CD14-positive monocyte (primary cell): ENCODE measurements at regions not wholly inside any gene's neighbourhood (a gene's known extent, or its start where the extent isn't known, plus 50 kb on each side); places are given as distances from the start of the nearest gene placed in this dataset.

Experiments used
- DNase-seq, 3 donors: peaks; one replicate each; pipeline ENCODE4 v3.0.0-alpha.2; 2011 to 2022
- H2AFZ ChIP-seq: 2 replicates; pipeline ENCODE4 v1.6.0; 2012; ENCODE audit warnings: mild to moderate bottlenecking, low read depth, low read length, inconsistent platforms; ENCODE audit not compliant: insufficient read depth, poor library complexity, severe bottlenecking
- H3K27ac ChIP-seq, 2 donors: 1 replicate in 1 of 2; 2 replicates in 1 of 2; pipeline ENCODE4 v1.5.1; 2012 to 2013; ENCODE audit warnings: low read length in 2 of 2, control low read depth in 1 of 2, inconsistent platforms in 1 of 2, low read depth in 1 of 2, mild to moderate bottlenecking in 1 of 2
- H3K27me3 ChIP-seq, 2 donors: one replicate each; pipeline versions ENCODE4 v1.6.0 to v1.6.1; 2011 to 2013; ENCODE audit warnings: low read length in 2 of 2; ENCODE audit not compliant: control insufficient read depth in 2 of 2, insufficient read depth in 2 of 2
- H3K36me3 ChIP-seq, 2 donors: replicated peaks in 1 of 2; 1 replicate in 1 of 2; 2 replicates in 1 of 2; pipeline versions ENCODE4 v1.5.1 to v1.6.1; 2012 to 2013; ENCODE audit warnings: low read length in 2 of 2, control low read depth in 1 of 2, inconsistent platforms in 1 of 2, mild to moderate bottlenecking in 1 of 2; ENCODE audit not compliant: insufficient read depth in 2 of 2, control insufficient read depth in 1 of 2
- H3K4me1 ChIP-seq, 2 donors: 1 replicate in 1 of 2; 2 replicates in 1 of 2; pipeline versions ENCODE4 v1.5.1 to v1.6.1; 2012 to 2013; ENCODE audit warnings: low read length in 2 of 2, control low read depth in 1 of 2, inconsistent platforms in 1 of 2, mild to moderate bottlenecking in 1 of 2, moderate library complexity in 1 of 2; ENCODE audit not compliant: insufficient read depth in 2 of 2, control insufficient read depth in 1 of 2
- H3K4me2 ChIP-seq: replicated peaks from 2 replicates; pipeline ENCODE3; 2012; ENCODE audit warnings: low read length, moderate library complexity, mild to moderate bottlenecking; ENCODE audit not compliant: poor library complexity, severe bottlenecking; ENCODE audit errors: extremely low read depth
- H3K4me3 ChIP-seq, 3 experiments: fragments of 200-600 bp in 1 of 3; sonication (generic) in 1 of 3; replicated peaks in 1 of 3; 1 replicate in 2 of 3; 2 replicates in 1 of 3; pipeline ENCODE4 v1.5.1; 2011 to 2013; ENCODE audit warnings: low read length in 3 of 3, mild to moderate bottlenecking in 3 of 3, control low read depth in 2 of 3, low read depth in 2 of 3, inconsistent platforms in 1 of 3, moderate library complexity in 1 of 3
- H3K79me2 ChIP-seq: 2 replicates; pipeline ENCODE4 v1.6.0; 2012; ENCODE audit warnings: mild to moderate bottlenecking, control low read depth, inconsistent platforms, low read length, moderate library complexity; ENCODE audit not compliant: insufficient read depth
- H3K9ac ChIP-seq: 2 replicates; pipeline ENCODE4 v1.6.0; 2017; ENCODE audit warnings: low read length, mild to moderate bottlenecking; ENCODE audit not compliant: insufficient read depth, poor library complexity, severe bottlenecking
- H3K9me3 ChIP-seq, 2 donors: replicated peaks in 1 of 2; 1 replicate in 1 of 2; 2 replicates in 1 of 2; pipeline versions ENCODE4 v1.5.1 to v1.6.1; 2012 to 2013; ENCODE audit warnings: low read length in 2 of 2, control low read depth in 1 of 2; ENCODE audit not compliant: control insufficient read depth in 1 of 2, insufficient read depth in 1 of 2
- H4K20me1 ChIP-seq: 2 replicates; pipeline ENCODE4 v1.6.0; 2012; ENCODE audit warnings: mild to moderate bottlenecking, low read length, control low read depth, moderate library complexity; ENCODE audit not compliant: insufficient read depth
- H3K27ac Mint-ChIP-seq, 7 donors: one replicate each; pipeline ENCODE4 v1.8.0; 2020; ENCODE audit warnings: mild to moderate bottlenecking in 7 of 7, mixed read lengths in 7 of 7, moderate library complexity in 6 of 7, inconsistent platforms in 2 of 7
- H3K27me3 Mint-ChIP-seq, 3 donors: one replicate each; pipeline ENCODE4 v1.8.0; 2021 to 2022; ENCODE audit warnings: low read depth in 3 of 3, mild to moderate bottlenecking in 3 of 3, mixed read lengths in 3 of 3, moderate library complexity in 3 of 3, inconsistent platforms in 1 of 3
- H3K36me3 Mint-ChIP-seq, 2 donors: one replicate each; pipeline ENCODE4 v1.8.0; 2020; ENCODE audit warnings: mixed read lengths in 2 of 2, inconsistent platforms in 1 of 2, mild to moderate bottlenecking in 1 of 2
- H3K4me1 Mint-ChIP-seq: one replicate; pipeline ENCODE4 v1.8.0; 2020; ENCODE audit warnings: mild to moderate bottlenecking, mixed read lengths
- H3K4me3 Mint-ChIP-seq, 2 donors: one replicate each; pipeline ENCODE4 v1.8.0; 2020; ENCODE audit warnings: mild to moderate bottlenecking in 2 of 2, mixed read lengths in 2 of 2, moderate library complexity in 1 of 2
- H3K9me3 Mint-ChIP-seq, 7 donors: one replicate each; pipeline ENCODE4 v1.8.0; 2020 to 2022; ENCODE audit warnings: mixed read lengths in 7 of 7, mild to moderate bottlenecking in 6 of 7, moderate library complexity in 6 of 7, inconsistent platforms in 2 of 7
- CTCF ChIP-seq: fragments of 200-600 bp; IDR thresholded peaks from one replicate; pipeline ENCODE4 v1.8.0; 2022; ENCODE audit warnings: antibody characterized with exemption, mild to moderate bottlenecking
- WGBS: methylation state at CpG from one replicate; pipeline ENCODE4 v1.1.5; 2013; ENCODE audit warnings: missing lambda C conversion rate; ENCODE audit not compliant: insufficient coverage; 5-methylcytosine and 5-hydroxymethylcytosine counted together
- intact Hi-C, 2 donors: fragments of 100-400 bp; cut with micrococcal nuclease; formaldehyde crosslinking; loops; one replicate each; pipeline versions ENCODE4 v1.15.0 to v1.15.1; 2023

- no peak overlapping the region for H3K27ac Mint-ChIP-seq
- Histone ChIP-seq H3K27ac (no peak overlapping the region), H3K27me3 (no peaks in the 10 kb centered on the region), H3K9me3 (peaks cover 4 to 6% of the 10 kb centered on the region in 2 donors), H3K36me3 (no peaks in the 10 kb centered on the region), H3K4me1 (no peaks in the 10 kb centered on the region), H4K20me1 (no peaks in the 10 kb centered on the region), H3K79me2 (no peaks in the 10 kb centered on the region), H3K4me2 (no peak overlapping the region), H3K9ac (no peak overlapping the region), H2AFZ (no peak overlapping the region), H3K4me3 (no peak overlapping the region)
- TF ChIP-seq CTCF, result no peak
- intact Hi-C loops, result no loop called here
- H3K4me1 Mint-ChIP-seq, result no peaks in the 10 kb centered on the region
- peaks cover 0 to 9% (median 2%) of the 10 kb centered on the region in 7 donors for H3K9me3 Mint-ChIP-seq
- no peaks in the 10 kb centered on the region for H3K27me3 Mint-ChIP-seq
- no CpG with 5 or more reads among the region's 1 CpG for WGBS
- DNase-seq, result no peak
- no peak overlapping the region for H3K4me3 Mint-ChIP-seq
- no peaks in the 10 kb centered on the region for H3K36me3 Mint-ChIP-seq
Observed at GRCh38 chr5:23235246-23235645, 272.2 kb upstream of the PRDM9 start.

GRCh38 chr5:23234197-23234596, 273.2 kb upstream of the PRDM9 start:
- Histone ChIP-seq H3K27ac (no peak overlapping the region), H3K4me1 (no peaks in the 10 kb centered on the region), H3K4me2 (no peak overlapping the region), H3K4me3 (no peak overlapping the region), H3K9ac (no peak overlapping the region), H2AFZ (no peak overlapping the region), H3K36me3 (no peaks in the 10 kb centered on the region), H3K9me3 (peaks cover 4 to 6% of the 10 kb centered on the region in 2 donors), H3K79me2 (no peaks in the 10 kb centered on the region), H4K20me1 (no peaks in the 10 kb centered on the region), H3K27me3 (no peaks in the 10 kb centered on the region)
- no peaks in the 10 kb centered on the region for H3K36me3 Mint-ChIP-seq
- WGBS, result 82% methylated on average over 3 of the region's 4 CpGs
- DNase-seq, result no peak
- H3K27me3 Mint-ChIP-seq, result no peaks in the 10 kb centered on the region
- no peaks in the 10 kb centered on the region for H3K4me1 Mint-ChIP-seq
- no peak overlapping the region for H3K4me3 Mint-ChIP-seq
- no peak overlapping the region for H3K27ac Mint-ChIP-seq
- intact Hi-C loops, result no loop called here
- no peak for TF ChIP-seq CTCF
- peaks cover 0 to 9% (median 2%) of the 10 kb centered on the region in 7 donors for H3K9me3 Mint-ChIP-seq
